Hepatocyte (in vitro differentiated cells): ENCODE measurements at regions not wholly inside any gene's neighbourhood (a gene's known extent, or its start where the extent isn't known, plus 50 kb on each side); places are given as distances from the start of the nearest gene placed in this dataset.
"Not testable (repeated sequence)": the region's sequence is repeated elsewhere in the genome, so short reads cannot be mapped to it uniquely, and the experiment has no call there.

Experiments used
- DNase-seq: peaks from one replicate; pipeline ENCODE4 v3.0.0-alpha.2; 2016; ENCODE audit warnings: low spot score
- H2AFZ ChIP-seq: fragments of 200-600 bp; sonication (generic); 2 replicates; pipeline ENCODE4 v1.6.0; 2016; ENCODE audit warnings: antibody characterized with exemption, mild to moderate bottlenecking
- H3K27ac ChIP-seq: fragments of 200-600 bp; sonication (generic); 2 replicates; pipeline ENCODE4 v1.5.1; 2016; ENCODE audit warnings: mild to moderate bottlenecking
- H3K27me3 ChIP-seq: fragments of 200-600 bp; sonication (generic); 2 replicates; pipeline ENCODE4 v1.6.1; 2016
- H3K36me3 ChIP-seq: fragments of 200-600 bp; sonication (generic); replicated peaks from 2 replicates; pipeline ENCODE4 v1.5.1; 2016; ENCODE audit warnings: low read depth; ENCODE audit not compliant: insufficient read depth
- H3K4me1 ChIP-seq: fragments of 200-600 bp; sonication (generic); 2 replicates; pipeline ENCODE4 v1.5.1; 2016; ENCODE audit warnings: mild to moderate bottlenecking, moderate library complexity; ENCODE audit not compliant: insufficient read depth
- H3K4me2 ChIP-seq: fragments of 200-600 bp; sonication (generic); 2 replicates; pipeline ENCODE4 v1.6.0; 2016
- H3K4me3 ChIP-seq: fragments of 200-600 bp; sonication (generic); 2 replicates; pipeline ENCODE4 v1.5.1; 2016; ENCODE audit warnings: mild to moderate bottlenecking
- H3K79me2 ChIP-seq: fragments of 200-600 bp; sonication (generic); 2 replicates; pipeline ENCODE4 v1.6.0; 2017; ENCODE audit warnings: mild to moderate bottlenecking
- H3K9me2 ChIP-seq: fragments of 200-600 bp; sonication (generic); replicated peaks from 2 replicates; pipeline ENCODE4 v1.6.0; 2017; ENCODE audit warnings: mild to moderate bottlenecking; ENCODE audit not compliant: insufficient read depth
- H3K9me3 ChIP-seq: fragments of 200-600 bp; sonication (generic); 2 replicates; pipeline ENCODE4 v1.5.1; 2016; ENCODE audit warnings: low read depth, mild to moderate bottlenecking
- H4K20me1 ChIP-seq: fragments of 200-600 bp; sonication (generic); 2 replicates; pipeline ENCODE4 v1.6.0; 2016; ENCODE audit warnings: mild to moderate bottlenecking; ENCODE audit not compliant: insufficient read depth, poor library complexity, severe bottlenecking
- CTCF ChIP-seq: fragments of 200-600 bp; sonication (generic); IDR thresholded peaks from 2 replicates; pipeline ENCODE4 v1.5.1; 2016; ENCODE audit warnings: antibody characterized with exemption, mild to moderate bottlenecking; ENCODE audit not compliant: poor library complexity
- EZH2 ChIP-seq: fragments of 200-600 bp; sonication (generic); IDR thresholded peaks from 2 replicates; pipeline ENCODE4 v1.6.1; 2016; ENCODE audit warnings: antibody characterized with exemption, mild to moderate bottlenecking, borderline replicate concordance
- EZH2phosphoT487 ChIP-seq: fragments of 200-600 bp; sonication (generic); IDR thresholded peaks from one replicate; pipeline ENCODE4 v1.6.1; 2018; ENCODE audit warnings: antibody characterized with exemption, mild to moderate bottlenecking, low read depth, moderate library complexity; ENCODE audit not compliant: unreplicated experiment, severe bottlenecking
- WGBS: methylation state at CpG from one replicate; pipeline ENCODE4 v1.1.6; 2016; ENCODE audit warnings: low lambda C conversion rate; ENCODE audit errors: missing lambda C conversion rate; 5-methylcytosine and 5-hydroxymethylcytosine counted together

- H2AFZ ChIP-seq: no peak overlapping the region
- H3K4me3 ChIP-seq: no peak overlapping the region
- no peaks in the 10 kb centered on the region for H3K4me1 ChIP-seq
- TF ChIP-seq CTCF (no peak), EZH2 (no peak), EZH2phosphoT487 (no peak)
- no peak for DNase-seq
- no peak overlapping the region for H3K4me2 ChIP-seq
- no peaks in the 10 kb centered on the region for H3K36me3 ChIP-seq
- H3K9me3 ChIP-seq: no peaks in the 10 kb centered on the region
- no peaks in the 10 kb centered on the region for H3K9me2 ChIP-seq
- WGBS: 63% methylated on average over 1 of the region's 1 CpG
- H4K20me1 ChIP-seq: no peaks in the 10 kb centered on the region
- no peak overlapping the region for H3K27ac ChIP-seq
- H3K79me2 ChIP-seq: no peaks in the 10 kb centered on the region
- H3K27me3 ChIP-seq: no peaks in the 10 kb centered on the region
Measured at GRCh38 chr1:188170411-188170810, 1341.7 kb downstream of the PLA2G4A start.

- TF ChIP-seq EZH2phosphoT487: no peak
- no peak for TF ChIP-seq CTCF
- no peak for TF ChIP-seq EZH2
Measured at GRCh38 chr1:188170935-188171334, 1342.2 kb downstream of the PLA2G4A start.

GRCh38 chr1:188182063-188182462 lies 1353.3 kb downstream of the PLA2G4A start:
- H3K79me2 ChIP-seq, H2AFZ ChIP-seq, H3K9me2 ChIP-seq, H3K27me3 ChIP-seq, H3K4me2 ChIP-seq, H3K36me3 ChIP-seq, H3K4me3 ChIP-seq, DNase-seq, H3K9me3 ChIP-seq, H3K27ac ChIP-seq, H3K4me1 ChIP-seq, H4K20me1 ChIP-seq: not testable (repeated sequence)
- 92% methylated on average over 10 of the region's 10 CpGs for WGBS

More at GRCh38 chr1:188170935-188171334, 1342.2 kb downstream of the PLA2G4A start:
- Histone ChIP-seq H3K79me2 (no peaks in the 10 kb centered on the region), H3K9me3 (no peaks in the 10 kb centered on the region), H3K36me3 (no peaks in the 10 kb centered on the region), H2AFZ (no peak overlapping the region), H3K4me3 (no peak overlapping the region), H3K4me2 (no peak overlapping the region), H3K27ac (no peak overlapping the region), H4K20me1 (no peaks in the 10 kb centered on the region), H3K27me3 (no peaks in the 10 kb centered on the region), H3K9me2 (no peaks in the 10 kb centered on the region), H3K4me1 (no peaks in the 10 kb centered on the region)
- DNase-seq: no peak
- WGBS: 69% methylated on average over 1 of the region's 1 CpG

GRCh38 chr1:188188317-188188716 lies 1359.6 kb downstream of the PLA2G4A start:
- H3K4me3 ChIP-seq: no peak overlapping the region
- no peaks in the 10 kb centered on the region for H3K79me2 ChIP-seq
- H3K27ac ChIP-seq: no peak overlapping the region
- H3K9me2 ChIP-seq: no peaks in the 10 kb centered on the region
- no peak for DNase-seq
- H3K4me1 ChIP-seq: no peaks in the 10 kb centered on the region
- no peaks in the 10 kb centered on the region for H4K20me1 ChIP-seq
- TF ChIP-seq EZH2phosphoT487 (no peak), EZH2 (no peak), CTCF (no peak)
- H3K36me3 ChIP-seq: no peaks in the 10 kb centered on the region
- no peak overlapping the region for H2AFZ ChIP-seq
- H3K27me3 ChIP-seq: no peaks in the 10 kb centered on the region
- WGBS: 81% methylated on average over 2 of the region's 2 CpGs
- H3K4me2 ChIP-seq: no peak overlapping the region
- H3K9me3 ChIP-seq: no peaks in the 10 kb centered on the region
